ENCODE measurements at regions not wholly inside any gene's neighbourhood (a gene's known extent, or its start where the extent isn't known, plus 50 kb on each side); places are given as distances from the start of the nearest gene placed in this dataset.

GRCh38 chr21:23876925-23877558, 1730.2 kb downstream of the MRPL39 start:
- no peak overlapping the region for H2AFZ ChIP-seq (ENCODE audit: low read depth, low read length)
- H3K27me3 ChIP-seq (ENCODE audit: insufficient read depth, low read depth, low read length), result no peaks in the 10 kb centered on the region
- H3K36me3 ChIP-seq (ENCODE audit: insufficient read depth, low read length), result no peaks in the 10 kb centered on the region
- no peaks in the 10 kb centered on the region for H3K79me2 ChIP-seq (replicated peaks; ENCODE audit: insufficient read depth, low read length)
- H3F3A ChIP-seq (ENCODE audit: insufficient read depth, low read length, poor library complexity, severe bottlenecking), result no peaks in the 10 kb centered on the region
- H3K4me3 ChIP-seq (ENCODE audit: low read length), result no peak overlapping the region
- no peaks in the 10 kb centered on the region for H4K20me1 ChIP-seq (ENCODE audit: insufficient read depth)
- no peak overlapping the region for H3K4me2 ChIP-seq (ENCODE audit: low read length)
- H3K9me3 ChIP-seq (ENCODE audit: low read length), result no peaks in the 10 kb centered on the region
- H3K9me2 ChIP-seq (ENCODE audit: insufficient read depth, low read length), result no peaks in the 10 kb centered on the region
- H3K27ac ChIP-seq (ENCODE audit: low read length), result no peak overlapping the region
- TF ChIP-seq POLR2AphosphoS5 (IDR thresholded peaks at IDR 0.05), result no peak
- TF ChIP-seq EZH2 (IDR thresholded peaks at IDR 0.05; ENCODE audit: borderline replicate concordance, insufficient read depth, low read length, poor library complexity, severe bottlenecking), result no peak
- no peak for TF ChIP-seq MXI1 (conservative IDR thresholded peaks at IDR 0.05; ENCODE audit: poor library complexity, severe bottlenecking)
- no peak for TF ChIP-seq EP300 (conservative IDR thresholded peaks at IDR 0.05; ENCODE audit: poor library complexity, severe bottlenecking)
- no peak for TF ChIP-seq RAD21 (conservative IDR thresholded peaks at IDR 0.05)
- TF ChIP-seq TAF1 (IDR thresholded peaks at IDR 0.05; ENCODE audit: low read depth), result no peak
- TF ChIP-seq CTCF (IDR thresholded peaks at IDR 0.05; ENCODE audit: poor library complexity, severe bottlenecking), result no peak
- TF ChIP-seq, protein P1, sequence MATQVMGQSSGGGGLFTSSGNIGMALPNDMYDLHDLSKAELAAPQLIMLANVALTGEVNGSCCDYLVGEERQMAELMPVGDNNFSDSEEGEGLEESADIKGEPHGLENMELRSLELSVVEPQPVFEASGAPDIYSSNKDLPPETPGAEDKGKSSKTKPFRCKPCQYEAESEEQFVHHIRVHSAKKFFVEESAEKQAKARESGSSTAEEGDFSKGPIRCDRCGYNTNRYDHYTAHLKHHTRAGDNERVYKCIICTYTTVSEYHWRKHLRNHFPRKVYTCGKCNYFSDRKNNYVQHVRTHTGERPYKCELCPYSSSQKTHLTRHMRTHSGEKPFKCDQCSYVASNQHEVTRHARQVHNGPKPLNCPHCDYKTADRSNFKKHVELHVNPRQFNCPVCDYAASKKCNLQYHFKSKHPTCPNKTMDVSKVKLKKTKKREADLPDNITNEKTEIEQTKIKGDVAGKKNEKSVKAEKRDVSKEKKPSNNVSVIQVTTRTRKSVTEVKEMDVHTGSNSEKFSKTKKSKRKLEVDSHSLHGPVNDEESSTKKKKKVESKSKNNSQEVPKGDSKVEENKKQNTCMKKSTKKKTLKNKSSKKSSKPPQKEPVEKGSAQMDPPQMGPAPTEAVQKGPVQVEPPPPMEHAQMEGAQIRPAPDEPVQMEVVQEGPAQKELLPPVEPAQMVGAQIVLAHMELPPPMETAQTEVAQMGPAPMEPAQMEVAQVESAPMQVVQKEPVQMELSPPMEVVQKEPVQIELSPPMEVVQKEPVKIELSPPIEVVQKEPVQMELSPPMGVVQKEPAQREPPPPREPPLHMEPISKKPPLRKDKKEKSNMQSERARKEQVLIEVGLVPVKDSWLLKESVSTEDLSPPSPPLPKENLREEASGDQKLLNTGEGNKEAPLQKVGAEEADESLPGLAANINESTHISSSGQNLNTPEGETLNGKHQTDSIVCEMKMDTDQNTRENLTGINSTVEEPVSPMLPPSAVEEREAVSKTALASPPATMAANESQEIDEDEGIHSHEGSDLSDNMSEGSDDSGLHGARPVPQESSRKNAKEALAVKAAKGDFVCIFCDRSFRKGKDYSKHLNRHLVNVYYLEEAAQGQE (IDR thresholded peaks at IDR 0.05; ENCODE audit: borderline replicate concordance), result no peak
- TF ChIP-seq SMC3 (conservative IDR thresholded peaks at IDR 0.05; ENCODE audit: poor library complexity), result no peak
- no peak overlapping the region for H3K9ac ChIP-seq (ENCODE audit: low read length)

DNA sequence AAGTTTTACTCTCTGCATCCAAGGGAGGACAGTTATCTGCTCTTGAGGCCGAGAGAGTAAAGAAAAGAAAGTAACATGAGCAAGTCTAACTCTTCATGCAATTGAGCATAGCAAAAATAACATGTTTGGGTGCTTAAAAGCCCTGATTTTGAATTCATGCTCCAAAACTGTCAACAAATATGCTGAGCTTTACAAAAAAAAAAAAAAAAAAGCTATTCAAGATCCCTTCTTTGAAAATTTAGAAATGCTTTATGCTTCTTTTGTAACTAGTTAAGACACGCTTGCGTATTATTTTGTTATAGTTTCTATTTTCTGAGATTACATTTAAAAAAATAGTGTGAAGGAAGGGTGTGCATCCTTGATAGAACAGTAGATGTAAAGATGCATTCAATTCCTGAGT, 1733.0 kb downstream of the MRPL39 start:
- no peak overlapping the region for H3K9ac ChIP-seq (ENCODE audit: low read length)
- no peak overlapping the region for H3K4me3 ChIP-seq (ENCODE audit: low read length)
- H3F3A ChIP-seq (ENCODE audit: insufficient read depth, low read length, poor library complexity, severe bottlenecking), result no peaks in the 10 kb centered on the region
- H3K27ac ChIP-seq (ENCODE audit: low read length), result no peak overlapping the region
- H2AFZ ChIP-seq (ENCODE audit: low read depth, low read length), result no peak overlapping the region
- no peaks in the 10 kb centered on the region for H3K79me2 ChIP-seq (replicated peaks; ENCODE audit: insufficient read depth, low read length)
- no peaks in the 10 kb centered on the region for H3K9me3 ChIP-seq (ENCODE audit: low read length)
- H3K4me2 ChIP-seq (ENCODE audit: low read length), result no peak overlapping the region
- H3K36me3 ChIP-seq (ENCODE audit: insufficient read depth, low read length), result no peaks in the 10 kb centered on the region
- TF ChIP-seq EZH2 (IDR thresholded peaks at IDR 0.05; ENCODE audit: borderline replicate concordance, insufficient read depth, low read length, poor library complexity, severe bottlenecking) (no peak), CTCF (IDR thresholded peaks at IDR 0.05; ENCODE audit: poor library complexity, severe bottlenecking) (no peak), EP300 (conservative IDR thresholded peaks at IDR 0.05; ENCODE audit: poor library complexity, severe bottlenecking) (no peak), POLR2AphosphoS5 (IDR thresholded peaks at IDR 0.05) (no peak), TAF1 (IDR thresholded peaks at IDR 0.05; ENCODE audit: low read depth) (no peak), SMC3 (conservative IDR thresholded peaks at IDR 0.05; ENCODE audit: poor library complexity) (no peak), MXI1 (conservative IDR thresholded peaks at IDR 0.05; ENCODE audit: poor library complexity, severe bottlenecking) (no peak), RAD21 (conservative IDR thresholded peaks at IDR 0.05) (no peak)
- TF ChIP-seq, protein P1 (IDR thresholded peaks at IDR 0.05; ENCODE audit: borderline replicate concordance), result no peak
- no peaks in the 10 kb centered on the region for H3K9me2 ChIP-seq (ENCODE audit: insufficient read depth, low read length)
- H4K20me1 ChIP-seq (ENCODE audit: insufficient read depth), result no peaks in the 10 kb centered on the region
- H3K27me3 ChIP-seq (ENCODE audit: insufficient read depth, low read depth, low read length), result no peaks in the 10 kb centered on the region

Data from neural cell (in vitro differentiated cells).